GM19043 (cell line): ENCODE measurements at regions not wholly inside any gene's neighbourhood (a gene's known extent, or its start where the extent isn't known, plus 50 kb on each side); places are given as distances from the start of the nearest gene placed in this dataset.
A peak's percentile ranks its signal among the peaks of the same experiment; 100 is the strongest.
"Not testable (repeated sequence)": the region's sequence is repeated elsewhere in the genome, so short reads cannot be mapped to it uniquely, and the experiment has no call there.

Source experiments
- ATAC-seq: cut with Tn5 transposase; IDR thresholded peaks from one replicate; pipeline ENCODE4 v1.9.1; 2021; ENCODE audit warnings: low read depth; ENCODE audit not compliant: unreplicated experiment

DNA sequence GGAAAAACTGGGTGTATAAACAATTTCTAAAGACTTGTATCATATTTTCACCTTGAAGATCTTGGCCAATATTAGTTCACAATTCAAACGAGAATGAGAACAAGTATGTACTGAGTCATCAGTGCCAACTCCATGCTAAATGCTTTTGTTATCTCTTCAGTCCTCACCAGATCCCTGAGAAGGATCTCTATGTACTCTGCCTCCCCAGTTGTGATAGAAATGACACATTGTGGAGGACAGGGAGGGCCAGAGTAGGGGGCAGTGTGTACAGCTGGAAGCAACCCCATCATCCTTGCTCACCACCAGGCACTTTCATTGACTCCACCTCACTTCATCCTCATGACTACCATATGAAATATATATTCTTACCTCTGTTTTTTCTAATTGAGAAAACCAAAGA, 353.7 kb upstream of the SOX2 start:
- no peak for ATAC-seq

DNA sequence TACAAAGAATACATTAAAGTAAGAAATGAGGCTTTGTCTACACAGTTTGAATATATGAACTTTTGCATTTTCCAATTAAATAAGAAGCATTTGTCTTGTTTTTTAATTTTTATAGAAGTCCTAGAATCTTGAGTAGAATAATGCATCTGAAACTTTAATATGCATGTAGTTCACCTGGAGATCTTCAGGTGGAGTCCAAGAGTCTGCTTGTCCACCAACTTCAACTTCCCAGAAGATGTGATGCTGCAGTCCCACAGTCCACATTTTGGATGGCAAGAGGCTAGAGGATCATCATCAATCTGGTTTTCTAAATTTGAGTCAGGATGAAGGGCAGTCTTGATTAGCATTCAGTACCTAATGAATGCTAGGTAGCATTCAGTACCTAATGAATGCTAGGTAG, 357.6 kb upstream of the SOX2 start:
- ATAC-seq = no peak

DNA sequence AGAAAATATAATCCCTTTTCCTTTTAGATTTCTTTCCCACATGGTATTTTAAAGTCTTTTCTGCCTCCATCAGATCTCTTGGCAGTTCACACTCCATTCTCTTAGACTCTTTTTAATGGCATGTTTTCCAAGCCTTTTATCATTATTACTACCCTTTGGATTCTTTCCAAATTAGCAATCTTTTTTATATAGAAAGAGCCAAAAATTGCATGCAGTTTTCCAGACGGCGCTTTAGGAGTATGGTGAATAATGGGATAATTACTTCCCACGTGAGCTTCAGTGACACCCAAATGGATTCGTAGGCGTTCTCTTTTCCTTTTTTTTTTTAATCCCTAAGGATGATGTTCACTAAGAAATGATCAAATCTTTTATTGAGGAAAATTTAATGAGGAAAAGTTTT, 354.8 kb upstream of the DNAJC19 start:
- ATAC-seq = no peak

DNA sequence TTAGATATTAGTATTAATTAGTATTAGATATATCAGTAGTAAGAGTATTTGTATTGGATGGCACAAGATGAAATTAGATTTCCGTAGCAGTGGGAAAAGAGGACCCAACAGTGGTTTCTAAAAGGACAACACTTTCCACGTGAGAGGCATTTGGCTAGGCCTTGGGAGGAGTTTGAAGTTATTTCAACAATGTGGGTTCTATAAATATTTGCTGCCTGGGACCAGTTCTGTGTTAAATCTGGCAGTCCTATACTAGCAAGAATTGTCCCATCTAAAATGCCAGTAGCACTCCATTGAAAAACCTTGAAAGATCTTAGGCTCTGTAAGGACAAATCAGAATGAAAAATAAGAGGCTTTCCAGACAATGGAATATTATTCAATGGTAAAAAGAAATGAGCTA, 347.1 kb upstream of the DNAJC19 start:
- no peak for ATAC-seq

DNA sequence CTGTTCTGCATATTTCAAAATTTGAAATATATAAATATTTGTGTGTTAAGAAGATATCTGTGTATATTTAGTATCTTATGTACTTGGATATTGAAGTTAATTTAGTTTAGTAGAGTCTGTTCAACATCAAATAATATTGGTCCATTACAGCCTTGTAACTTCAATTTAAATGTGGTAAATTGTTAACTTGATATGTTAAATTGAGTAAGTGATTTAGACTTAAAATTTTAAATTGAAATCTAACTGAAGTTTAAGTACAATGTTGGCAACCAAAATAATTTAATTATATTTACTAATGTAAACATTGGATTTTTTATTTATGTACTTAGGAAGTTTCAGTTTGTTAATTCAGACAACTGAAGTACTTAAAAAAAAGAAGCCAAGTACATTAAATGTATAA, 343.9 kb upstream of the DNAJC19 start:
- no peak for ATAC-seq

DNA sequence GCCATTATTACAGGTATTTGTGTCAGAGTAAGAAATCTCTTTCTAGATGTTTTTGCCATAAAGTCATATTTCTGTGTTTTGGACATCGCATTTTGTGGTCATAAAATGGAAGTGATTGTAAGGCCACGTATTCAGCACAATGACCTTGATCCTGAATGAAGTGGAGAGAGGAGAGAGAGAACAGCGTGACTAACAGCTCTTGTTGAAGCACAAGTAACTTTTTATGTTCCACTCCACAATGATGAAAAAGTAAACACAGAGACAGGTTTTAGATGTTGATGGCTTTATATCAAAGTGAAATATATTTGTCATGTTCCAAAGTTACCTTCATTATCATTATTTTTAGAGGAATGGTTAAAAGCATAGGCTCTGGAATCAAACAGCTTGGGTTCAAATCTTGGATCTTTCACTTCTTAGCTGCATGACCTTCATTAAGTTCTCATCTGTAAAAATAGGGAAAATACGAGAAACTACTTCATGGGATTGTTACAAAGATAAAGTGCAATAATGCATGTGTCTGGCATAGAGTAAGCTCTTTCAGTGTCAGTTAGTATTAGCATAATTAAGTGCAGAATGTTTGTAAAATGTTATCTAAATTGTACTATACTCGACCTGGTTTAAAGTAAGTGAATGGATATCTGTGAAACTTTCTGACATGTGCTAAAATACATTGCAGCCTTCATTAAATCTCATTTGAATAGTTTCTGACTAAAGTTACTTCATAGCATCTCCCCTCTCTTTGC, 341.5 kb upstream of the DNAJC19 start:
- no peak for ATAC-seq

DNA sequence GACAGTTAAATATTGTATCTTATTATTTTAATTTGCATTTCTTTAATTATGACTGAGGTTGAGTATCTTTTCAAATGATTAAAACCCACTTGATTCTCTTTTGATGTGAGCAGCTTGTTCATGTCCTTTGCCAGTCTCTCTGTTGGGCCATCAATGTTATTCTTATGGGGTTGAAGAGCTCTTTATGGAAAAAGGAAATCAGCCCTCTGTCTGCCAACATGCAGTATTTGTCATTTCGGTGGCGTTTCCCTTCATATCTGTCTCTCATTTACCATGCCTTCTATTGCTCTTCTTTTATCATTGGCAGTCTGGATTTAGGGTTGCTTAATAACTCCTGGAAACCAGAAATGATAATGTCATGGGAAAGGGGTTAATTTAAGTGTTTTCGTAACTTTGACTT, 340.7 kb upstream of the DNAJC19 start:
- no peak for ATAC-seq

DNA sequence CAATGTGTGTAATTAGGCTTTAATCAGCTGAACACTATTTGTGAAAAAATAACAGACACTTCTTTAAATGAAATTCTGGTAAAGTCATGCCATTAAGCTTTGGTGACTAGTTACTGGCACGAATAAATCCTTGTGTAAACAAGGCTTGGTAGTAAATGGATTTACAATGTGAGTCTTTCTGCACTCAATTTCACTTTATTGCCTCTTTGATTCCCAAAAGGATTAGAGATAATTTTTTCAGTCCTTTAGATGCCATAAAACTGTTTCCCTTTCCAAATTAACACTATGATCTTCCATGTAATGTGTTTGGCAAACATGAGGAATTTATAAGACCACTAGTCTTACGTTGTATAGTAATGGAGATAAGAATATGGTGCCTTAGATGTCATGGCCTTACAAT, 339.5 kb upstream of the DNAJC19 start:
- no peak for ATAC-seq

DNA sequence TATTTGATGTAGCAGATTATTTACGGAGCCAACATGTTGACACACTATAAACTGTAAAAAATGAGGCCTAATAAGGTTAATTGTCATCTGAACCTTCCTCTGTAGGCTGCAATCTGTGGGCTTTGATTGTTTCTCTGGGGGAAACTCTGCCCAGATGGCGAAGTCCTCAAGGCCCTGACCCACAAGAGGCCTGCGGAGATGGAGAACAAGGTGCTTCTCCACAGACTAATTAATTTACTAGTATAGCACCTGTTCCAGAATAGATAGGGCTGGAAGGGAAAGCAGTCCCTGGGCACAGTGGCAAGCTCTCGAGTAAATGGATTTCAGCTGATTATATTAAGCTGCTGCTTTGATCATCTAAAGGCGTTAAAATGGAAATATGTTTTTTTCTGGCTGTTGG, 338.8 kb upstream of the DNAJC19 start:
- ATAC-seq = no peak

DNA sequence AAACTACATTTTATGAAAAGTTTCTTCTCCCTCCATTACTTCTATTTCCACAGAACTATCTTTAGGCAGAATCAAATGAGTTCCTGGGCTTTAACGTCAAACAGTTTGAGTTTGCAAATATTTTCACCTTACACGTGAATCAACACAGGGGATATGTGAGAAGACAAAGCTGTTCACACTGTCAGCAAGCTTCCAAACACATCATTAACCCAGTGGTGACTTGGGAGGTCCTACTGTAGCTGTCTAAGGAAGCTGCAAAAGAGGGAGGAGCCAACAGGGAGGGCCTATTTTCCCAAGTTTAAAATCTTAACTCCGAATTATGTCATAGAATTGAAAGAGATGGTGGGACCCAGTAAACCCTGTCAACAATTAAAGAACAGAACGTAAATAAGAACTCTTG, 337.8 kb upstream of the DNAJC19 start:
- no peak for ATAC-seq

DNA sequence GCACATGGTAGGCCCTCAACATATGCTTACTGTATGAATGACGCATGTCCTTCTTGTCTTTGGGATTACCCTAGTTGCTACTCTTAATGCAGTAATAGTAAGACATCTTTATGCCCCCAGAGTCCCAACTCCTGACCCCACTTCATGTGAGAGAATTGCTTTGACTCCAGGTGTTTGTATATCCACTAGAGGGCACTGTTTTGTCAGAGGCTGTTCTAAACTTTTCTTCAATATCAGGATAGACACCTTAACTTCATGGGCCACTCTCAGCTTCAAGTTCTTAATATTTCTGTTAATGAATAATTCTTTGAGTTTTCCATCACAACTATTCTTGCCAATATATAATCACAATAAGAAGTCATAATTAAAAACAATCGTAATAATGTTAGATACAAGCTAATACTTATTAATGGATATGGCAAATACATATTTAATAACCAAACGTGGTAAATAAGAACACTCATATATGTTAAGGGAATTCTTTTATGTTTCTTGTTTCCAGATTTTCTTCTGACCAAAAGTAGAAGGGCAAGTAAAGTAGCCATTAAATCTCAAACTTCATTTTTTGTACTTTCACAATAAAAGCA, 337.2 kb upstream of the DNAJC19 start:
- ATAC-seq = peak; percentile 67

DNA sequence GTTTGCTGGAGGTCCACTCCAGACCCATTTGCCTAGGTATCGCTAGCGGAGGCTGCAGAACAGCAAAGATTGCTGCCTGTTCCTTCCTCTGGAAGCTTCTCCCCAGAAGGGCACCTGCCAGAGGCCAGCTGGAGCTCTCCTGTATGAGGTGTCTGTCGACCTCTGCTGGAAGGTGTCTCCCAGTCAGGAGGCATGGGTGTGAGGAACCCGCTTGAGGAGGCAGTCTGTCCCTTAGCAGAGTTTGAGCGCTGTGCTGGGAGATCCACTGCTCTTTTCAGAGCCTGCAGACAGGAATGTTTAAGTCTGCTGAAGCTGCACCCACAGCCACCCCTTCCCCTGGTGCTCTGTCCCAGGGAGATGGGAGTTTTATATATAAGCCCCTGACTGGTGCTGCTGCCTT, 335.0 kb upstream of the DNAJC19 start:
- ATAC-seq = not testable (repeated sequence)

DNA sequence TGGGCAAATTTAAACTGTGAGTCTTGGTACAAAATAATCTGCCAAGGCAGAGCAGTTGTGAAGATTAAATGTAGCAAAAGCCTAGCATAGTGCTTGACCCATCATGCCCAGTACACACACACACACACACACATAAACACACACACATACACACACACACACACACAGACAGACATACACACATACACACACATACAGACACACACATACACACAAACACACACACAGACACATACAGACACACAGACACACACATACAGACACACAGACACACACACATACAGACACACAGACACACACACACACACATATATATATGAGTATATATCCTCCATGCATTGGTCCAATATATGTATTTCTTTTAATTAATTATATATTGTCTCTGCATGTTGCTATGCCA, 328.8 kb upstream of the DNAJC19 start:
- ATAC-seq = no peak

DNA sequence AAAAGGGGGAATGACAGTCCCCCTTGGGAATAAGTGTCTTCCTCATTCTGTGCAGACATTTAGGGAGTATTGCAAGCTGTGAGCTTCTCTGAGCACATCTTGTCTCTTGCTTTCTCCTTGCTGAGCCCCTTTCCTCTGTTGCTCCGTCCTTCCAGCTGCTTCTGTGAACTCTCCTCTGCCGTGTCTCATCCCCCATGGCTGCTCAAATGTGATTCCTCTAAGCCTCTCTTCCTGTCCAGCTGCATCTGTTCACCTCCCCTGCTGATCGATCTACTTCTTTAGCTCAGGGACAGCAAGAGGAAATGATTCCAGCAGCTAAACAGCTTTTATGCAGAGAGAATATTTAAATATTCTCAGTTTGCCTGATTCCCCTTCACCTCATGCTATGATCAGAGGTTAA, 328.0 kb upstream of the DNAJC19 start:
- ATAC-seq = no peak

DNA sequence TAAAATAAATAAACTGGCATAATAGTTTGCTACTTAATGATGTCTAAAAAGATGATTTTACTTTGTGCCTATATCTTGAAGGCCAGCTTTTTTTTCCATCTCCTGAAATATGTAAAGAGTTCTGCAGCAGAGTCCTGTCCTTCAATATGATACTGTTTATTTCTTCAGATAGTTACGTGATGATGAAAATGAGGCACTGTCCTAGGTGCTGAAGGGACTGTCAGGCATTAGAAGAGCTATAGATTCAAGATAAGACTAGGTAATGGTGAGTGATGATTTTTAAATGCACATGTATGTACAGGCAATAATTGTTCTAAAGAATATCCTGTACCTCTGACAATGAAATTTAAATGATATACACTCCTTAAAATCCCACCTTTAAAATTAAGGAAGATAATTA, 326.9 kb upstream of the DNAJC19 start:
- no peak for ATAC-seq

DNA sequence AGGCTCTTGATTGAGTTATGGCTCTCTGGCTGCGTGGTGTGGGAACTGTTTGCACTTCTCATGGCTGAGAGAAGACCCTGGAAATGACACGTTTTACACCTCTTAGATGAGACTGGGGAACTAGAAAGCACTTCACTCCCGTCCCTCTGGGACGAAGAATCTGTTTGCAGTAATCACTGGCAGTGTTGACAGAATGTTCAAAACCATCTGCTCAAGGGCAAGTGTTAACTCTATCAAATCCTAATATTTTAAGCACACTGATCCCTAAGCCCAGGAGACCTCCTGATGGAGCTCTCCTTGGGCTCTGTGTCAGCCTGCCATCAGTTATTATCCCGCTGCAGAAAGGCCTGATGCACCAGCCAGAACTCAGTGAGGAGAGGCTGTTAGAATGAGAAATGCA, 323.8 kb upstream of the DNAJC19 start:
- no peak for ATAC-seq

DNA sequence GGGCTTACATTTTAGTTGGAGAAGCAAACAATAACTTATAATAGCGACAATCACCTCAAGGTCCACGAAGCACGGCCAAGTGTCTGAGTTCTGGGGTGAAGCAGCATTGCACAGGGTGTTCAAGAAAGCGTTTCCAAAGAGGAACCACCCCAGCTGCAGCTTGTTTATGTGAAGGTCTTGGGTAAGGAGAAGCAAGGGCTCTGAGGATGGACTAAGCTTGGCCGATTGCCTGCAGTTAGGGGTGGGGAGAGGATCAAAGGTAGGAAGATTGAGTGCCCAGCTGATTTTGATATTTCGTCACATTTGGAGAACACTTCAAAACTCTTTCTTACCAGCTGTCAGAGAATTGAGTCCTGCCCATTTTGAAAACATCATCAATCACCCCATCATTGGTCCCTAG, 321.6 kb upstream of the DNAJC19 start:
- ATAC-seq = no peak

DNA sequence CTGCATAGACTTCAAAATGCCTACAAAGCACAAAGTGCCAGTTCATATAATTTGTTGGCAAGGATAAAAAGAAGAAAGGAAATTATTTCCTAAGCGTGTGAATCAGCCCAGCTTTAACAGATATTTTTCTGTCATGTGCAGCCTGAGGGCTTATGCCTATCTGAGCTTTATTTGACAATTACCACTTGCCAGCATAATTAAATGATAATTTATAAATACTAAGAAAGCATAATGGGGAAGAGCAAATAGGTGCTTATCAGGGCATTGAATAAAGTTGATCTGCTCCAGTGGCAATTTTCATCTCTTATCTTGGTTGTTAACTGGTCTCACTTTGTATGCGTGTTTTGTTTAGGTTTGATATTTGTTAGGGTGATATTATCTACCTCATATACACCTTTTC, 313.4 kb upstream of the DNAJC19 start:
- ATAC-seq = no peak

DNA sequence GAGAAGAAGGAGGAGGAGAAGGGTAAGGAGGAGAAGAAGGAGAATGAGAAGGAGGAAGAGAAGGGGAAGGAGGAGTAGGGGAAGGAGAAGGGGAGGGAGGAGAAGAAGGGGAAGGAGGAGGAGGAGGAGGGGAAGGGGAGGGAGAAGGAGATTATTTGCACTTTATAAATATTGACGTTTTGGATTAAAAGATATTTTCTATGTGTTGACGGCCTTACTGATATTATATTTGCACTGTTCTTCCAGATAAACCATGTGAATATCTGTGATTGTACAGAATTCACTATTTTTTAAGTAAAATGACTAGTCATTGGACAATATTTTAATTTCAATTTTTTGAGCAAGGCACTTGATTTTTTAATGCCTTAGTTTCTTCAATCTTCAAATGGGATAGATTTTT, 310.5 kb upstream of the DNAJC19 start:
- ATAC-seq = no peak

DNA sequence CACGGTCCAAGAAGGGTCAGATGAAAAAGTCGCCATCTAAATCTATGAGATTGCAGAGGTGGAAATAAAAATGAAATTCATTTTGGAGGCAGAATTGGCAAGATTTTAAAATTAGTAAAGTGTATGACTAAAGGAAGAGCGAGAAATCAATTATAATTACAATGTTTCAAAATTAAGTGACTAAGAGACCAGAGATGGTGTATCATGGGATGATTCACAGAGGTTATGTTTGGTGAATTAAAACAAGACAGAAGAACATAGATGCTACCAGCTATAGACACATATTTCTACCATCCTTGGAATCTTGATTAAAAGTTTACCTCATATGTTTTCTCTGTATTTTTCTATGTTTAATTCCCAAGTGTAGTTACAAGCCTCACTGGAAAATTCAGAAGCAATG, 308.9 kb upstream of the DNAJC19 start:
- ATAC-seq = no peak

DNA sequence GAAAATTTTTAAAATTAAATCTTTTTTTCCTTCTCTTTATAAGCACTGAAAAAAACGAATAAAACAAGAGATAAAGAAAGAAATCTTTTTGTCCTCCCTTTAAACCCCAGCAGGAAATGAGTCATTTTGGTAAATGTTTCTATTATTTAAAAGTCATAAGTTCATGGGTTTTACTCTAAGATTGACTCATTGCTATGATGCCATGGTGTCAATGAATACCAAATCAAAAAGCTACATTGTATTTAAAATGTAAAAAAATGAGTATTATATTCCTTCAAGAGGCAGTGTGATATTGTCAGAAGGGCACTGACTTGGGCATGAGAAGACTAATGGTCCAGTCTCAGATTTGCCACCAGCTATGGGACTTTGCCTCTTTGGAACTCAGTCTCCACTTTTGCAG, 303.4 kb upstream of the DNAJC19 start:
- peak; percentile 79 for ATAC-seq

DNA sequence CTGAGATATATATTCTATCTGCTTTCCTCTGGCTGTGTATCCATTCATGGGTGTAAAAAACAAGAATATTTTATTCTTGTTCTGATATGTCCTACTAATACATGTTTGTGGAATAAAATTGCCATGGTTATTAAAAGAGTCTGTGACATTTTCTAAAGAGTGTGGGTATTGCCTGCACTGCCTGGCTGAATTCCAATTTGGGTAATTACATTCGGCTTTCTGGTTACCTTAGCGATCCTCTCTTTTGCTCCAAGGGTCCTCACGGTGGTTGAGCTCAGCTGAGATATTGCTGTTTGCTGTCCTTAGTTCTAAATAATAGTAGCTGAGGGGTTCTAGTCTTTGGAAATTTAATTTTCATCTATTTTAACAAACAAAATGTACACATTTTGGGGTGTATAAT, 301.4 kb upstream of the DNAJC19 start:
- no peak for ATAC-seq

DNA sequence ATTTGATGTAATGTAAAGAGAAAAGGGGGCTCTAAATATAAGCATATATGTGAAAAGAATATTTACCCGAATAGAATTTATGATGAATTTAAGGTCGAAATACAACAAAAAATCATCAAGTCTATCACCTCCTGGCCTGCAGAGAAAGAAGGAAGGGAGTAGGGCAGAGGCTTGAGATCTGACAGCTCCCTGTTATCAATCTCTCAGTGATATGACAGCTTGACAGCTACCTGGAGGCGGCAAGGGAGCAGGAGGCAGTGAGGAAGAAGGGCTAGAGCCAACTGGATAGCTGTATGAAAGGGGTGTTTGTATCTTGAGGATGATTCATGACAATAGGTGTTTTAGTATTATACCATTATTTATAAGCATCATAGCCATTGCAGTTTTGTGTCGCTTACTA, 299.8 kb upstream of the DNAJC19 start:
- no peak for ATAC-seq
